Neural progenitor cell (in vitro differentiated cells): ENCODE measurements at regions not wholly inside any gene's neighbourhood (a gene's known extent, or its start where the extent isn't known, plus 50 kb on each side); places are given as distances from the start of the nearest gene placed in this dataset.
"Not testable (repeated sequence)": the region's sequence is repeated elsewhere in the genome, so short reads cannot be mapped to it uniquely, and the experiment has no call there.

ENCODE experiments used
- DNase-seq: peaks from one replicate; pipeline ENCODE4 v3.0.0-alpha.2; 2016; ENCODE audit warnings: low spot score
- H2AFZ ChIP-seq: fragments of 200-600 bp; sonication (generic); replicated peaks from 2 replicates; pipeline ENCODE4 v1.6.1; 2016; ENCODE audit warnings: antibody characterized with exemption
- H3F3A ChIP-seq: fragments of 200-600 bp; sonication (generic); 2 replicates; pipeline ENCODE4 v1.6.1; 2016; ENCODE audit warnings: antibody characterized with exemption, low read depth
- H3K27ac ChIP-seq: fragments of 200-600 bp; sonication (generic); 2 replicates; pipeline ENCODE4 v1.5.1; 2016; ENCODE audit warnings: mild to moderate bottlenecking
- H3K27me3 ChIP-seq: fragments of 200-600 bp; sonication (generic); 2 replicates; pipeline ENCODE4 v1.6.1; 2016; ENCODE audit warnings: mild to moderate bottlenecking, moderate library complexity
- H3K36me3 ChIP-seq: fragments of 200-600 bp; sonication (generic); 2 replicates; pipeline ENCODE4 v1.5.1; 2016
- H3K4me1 ChIP-seq: fragments of 200-600 bp; sonication (generic); 2 replicates; pipeline ENCODE4 v1.6.1; 2016; ENCODE audit warnings: mixed run types
- H3K4me2 ChIP-seq: fragments of 200-600 bp; sonication (generic); 2 replicates; pipeline ENCODE4 v1.6.1; 2016
- H3K4me3 ChIP-seq: fragments of 200-600 bp; sonication (generic); 2 replicates; pipeline ENCODE4 v1.5.1; 2016
- H3K79me2 ChIP-seq: fragments of 200-600 bp; sonication (generic); 2 replicates; pipeline ENCODE4 v1.6.1; 2016; ENCODE audit warnings: low read depth
- H3K9ac ChIP-seq: fragments of 200-600 bp; sonication (generic); 2 replicates; pipeline ENCODE4 v1.6.1; 2016
- H3K9me3 ChIP-seq: fragments of 200-600 bp; sonication (generic); 2 replicates; pipeline ENCODE4 v1.5.1; 2016; ENCODE audit warnings: low read depth
- H4K20me1 ChIP-seq: fragments of 200-600 bp; sonication (generic); 2 replicates; pipeline ENCODE4 v1.6.1; 2016; ENCODE audit warnings: low read depth
- H3K27ac Mint-ChIP-seq: 3 replicates; pipeline ENCODE4 v1.8.0; 2021; ENCODE audit warnings: mixed read lengths
- H3K27me3 Mint-ChIP-seq: 2 replicates; pipeline ENCODE4 v1.8.0; 2022; ENCODE audit warnings: low read depth, mild to moderate bottlenecking, inconsistent platforms, moderate library complexity, mixed read lengths; ENCODE audit not compliant: insufficient read depth
- H3K36me3 Mint-ChIP-seq: 3 replicates; pipeline ENCODE4 v1.8.0; 2021; ENCODE audit warnings: mixed read lengths
- H3K4me1 Mint-ChIP-seq: 3 replicates; pipeline ENCODE4 v1.8.0; 2021; ENCODE audit warnings: mixed read lengths
- H3K4me3 Mint-ChIP-seq: 3 replicates; pipeline ENCODE4 v1.8.0; 2021; ENCODE audit warnings: mild to moderate bottlenecking, moderate library complexity, mixed read lengths
- H3K9me3 Mint-ChIP-seq: 3 replicates; pipeline ENCODE4 v1.8.0; 2020; ENCODE audit warnings: mixed read lengths
- CTCF ChIP-seq: fragments of 200-600 bp; sonication (generic); IDR thresholded peaks from 2 replicates; pipeline ENCODE4 v1.5.1; 2017; ENCODE audit warnings: antibody characterized with exemption, mild to moderate bottlenecking
- EZH2 ChIP-seq: fragments of 200-600 bp; sonication (generic); IDR thresholded peaks from 2 replicates; pipeline ENCODE4 v1.6.1; 2017; ENCODE audit warnings: antibody characterized with exemption, mild to moderate bottlenecking, moderate library complexity
- EZH2phosphoT487 ChIP-seq: fragments of 200-600 bp; sonication (generic); IDR thresholded peaks from 2 replicates; pipeline ENCODE4 v1.6.1; 2017; ENCODE audit warnings: antibody characterized with exemption

- H3K4me3 Mint-ChIP-seq: no peak overlapping the region
Observed at GRCh38 chr4:112952313-112952700, 97.1 kb upstream of the ANK2 start.

DNA sequence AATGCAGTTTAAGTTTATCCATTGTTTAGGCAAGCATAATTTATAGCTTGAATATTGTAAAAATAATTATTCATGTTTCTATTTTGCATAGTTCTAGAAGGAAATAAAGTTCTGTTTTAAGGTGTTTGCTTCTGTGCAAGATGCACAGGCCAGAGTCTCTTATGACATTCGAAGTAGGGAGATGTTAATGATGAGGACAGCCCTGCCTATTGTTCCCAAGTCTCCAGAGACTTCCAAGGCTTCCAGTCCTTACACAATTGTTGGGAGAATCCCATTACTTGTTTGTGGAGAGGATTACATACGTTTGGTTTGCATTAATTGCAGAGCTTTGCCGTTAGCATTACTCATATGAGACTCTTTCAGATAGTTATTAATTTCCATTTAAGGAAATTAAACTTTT is 96.2 kb upstream of the ANK2 start:
- Histone ChIP-seq H3K4me3 (no peak overlapping the region), H3K4me1 (peaks cover 52% of the 10 kb centered on the region), H2AFZ (no peak overlapping the region), H4K20me1 (no peaks in the 10 kb centered on the region), H3K27me3 (no peaks in the 10 kb centered on the region), H3K9me3 (no peaks in the 10 kb centered on the region), H3K4me2 (peak overlapping the region; percentile 48), H3K79me2 (no peaks in the 10 kb centered on the region), H3K27ac (peak overlapping the region; percentile 67), H3F3A (peaks cover 53% of the 10 kb centered on the region), H3K9ac (no peak overlapping the region), H3K36me3 (no peaks in the 10 kb centered on the region)
- Mint-ChIP-seq H3K9me3 (peaks cover 10% of the 10 kb centered on the region), H3K36me3 (peaks cover 4% of the 10 kb centered on the region), H3K4me1 (peaks cover 19% of the 10 kb centered on the region), H3K27me3 (peaks cover 8% of the 10 kb centered on the region), H3K27ac (no peak overlapping the region), H3K4me3 (no peak overlapping the region)
- peak; percentile 56 for DNase-seq
- no peak for TF ChIP-seq EZH2phosphoT487
- no peak for TF ChIP-seq CTCF
- TF ChIP-seq EZH2: no peak

More at GRCh38 chr4:112952313-112952700, 97.1 kb upstream of the ANK2 start:
- no peaks in the 10 kb centered on the region for H4K20me1 ChIP-seq
- Mint-ChIP-seq H3K36me3 (peaks cover 4% of the 10 kb centered on the region), H3K27me3 (peaks cover 8% of the 10 kb centered on the region), H3K27ac (no peak overlapping the region), H3K4me1 (peaks cover 19% of the 10 kb centered on the region), H3K9me3 (peaks cover 10% of the 10 kb centered on the region)
- no peak for DNase-seq
- no peak overlapping the region for H3K4me2 ChIP-seq
- H3F3A ChIP-seq: peaks cover 60% of the 10 kb centered on the region
- H3K4me3 ChIP-seq: no peak overlapping the region
- no peaks in the 10 kb centered on the region for H3K36me3 ChIP-seq
- TF ChIP-seq EZH2phosphoT487 (no peak), EZH2 (no peak), CTCF (no peak)
- H3K9me3 ChIP-seq: no peaks in the 10 kb centered on the region
- peaks cover 53% of the 10 kb centered on the region for H3K4me1 ChIP-seq
- H3K27ac ChIP-seq: no peak overlapping the region
- H3K79me2 ChIP-seq: no peaks in the 10 kb centered on the region
- H3K9ac ChIP-seq: no peak overlapping the region
- H2AFZ ChIP-seq: no peak overlapping the region
- H3K27me3 ChIP-seq: no peaks in the 10 kb centered on the region

DNA sequence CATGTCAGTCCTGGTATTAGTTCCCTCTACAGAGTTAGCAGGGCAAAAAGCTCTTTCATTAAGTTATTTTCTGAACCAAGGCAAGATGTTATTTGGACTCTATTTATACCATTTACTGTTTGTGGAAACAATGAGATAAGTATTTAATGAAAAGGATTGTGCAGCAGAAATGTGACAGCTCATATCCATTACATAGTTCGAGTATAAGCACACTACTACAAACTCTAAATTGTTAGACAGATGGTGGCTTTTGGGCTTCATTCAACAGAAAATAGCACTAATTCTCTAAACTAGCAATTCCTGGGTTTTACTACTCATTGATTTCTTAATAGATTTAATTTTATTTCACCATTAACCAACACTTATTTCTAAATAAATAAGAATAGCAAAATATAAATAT is 95.2 kb upstream of the ANK2 start:
- Histone ChIP-seq H3K27me3 (no peaks in the 10 kb centered on the region), H3K4me3 (no peak overlapping the region), H3K4me2 (no peak overlapping the region), H3K4me1 (peaks cover 42% of the 10 kb centered on the region), H2AFZ (no peak overlapping the region), H3K9ac (no peak overlapping the region), H4K20me1 (no peaks in the 10 kb centered on the region), H3K79me2 (no peaks in the 10 kb centered on the region), H3K36me3 (no peaks in the 10 kb centered on the region), H3K9me3 (no peaks in the 10 kb centered on the region), H3K27ac (no peak overlapping the region), H3F3A (peaks cover 45% of the 10 kb centered on the region)
- Mint-ChIP-seq H3K27me3 (peaks cover 6% of the 10 kb centered on the region), H3K9me3 (peaks cover 10% of the 10 kb centered on the region), H3K36me3 (peaks cover 6% of the 10 kb centered on the region), H3K27ac (no peak overlapping the region), H3K4me1 (peaks cover 16% of the 10 kb centered on the region), H3K4me3 (no peak overlapping the region)
- DNase-seq: no peak
- TF ChIP-seq EZH2 (no peak), CTCF (no peak), EZH2phosphoT487 (no peak)

DNA sequence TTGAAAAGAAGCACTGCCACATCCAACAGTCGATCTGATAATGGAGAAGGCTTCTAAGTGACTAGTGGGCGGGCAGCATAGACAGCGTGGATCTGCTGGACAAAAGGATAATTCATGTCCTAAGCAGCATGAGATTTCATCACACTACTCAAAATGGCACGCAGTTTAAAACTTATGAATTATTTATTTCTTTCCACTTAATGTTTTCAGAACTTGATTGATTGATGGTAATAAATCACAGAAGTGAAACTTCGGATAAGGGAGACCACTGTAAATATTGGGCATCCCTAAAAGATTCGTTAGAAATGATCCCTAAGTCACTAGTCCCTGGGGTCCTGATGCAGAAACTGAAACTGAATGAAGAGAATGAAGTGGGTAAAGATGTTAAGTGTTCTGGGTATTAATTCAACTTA is 93.0 kb upstream of the ANK2 start:
- Histone ChIP-seq H3K27ac (peak overlapping the region; percentile 58), H3K9ac (no peak overlapping the region), H3K4me2 (no peak overlapping the region), H3K27me3 (no peaks in the 10 kb centered on the region), H3K4me3 (no peak overlapping the region), H3F3A (peaks cover 47% of the 10 kb centered on the region), H3K36me3 (no peaks in the 10 kb centered on the region), H3K9me3 (no peaks in the 10 kb centered on the region), H4K20me1 (no peaks in the 10 kb centered on the region), H2AFZ (no peak overlapping the region), H3K79me2 (no peaks in the 10 kb centered on the region), H3K4me1 (peaks cover 48% of the 10 kb centered on the region)
- Mint-ChIP-seq H3K4me1 (peaks cover 16% of the 10 kb centered on the region), H3K9me3 (peaks cover 10% of the 10 kb centered on the region), H3K4me3 (no peak overlapping the region), H3K27ac (no peak overlapping the region), H3K27me3 (peaks cover 5% of the 10 kb centered on the region), H3K36me3 (peaks cover 6% of the 10 kb centered on the region)
- DNase-seq: no peak
- no peak for TF ChIP-seq EZH2phosphoT487
- TF ChIP-seq EZH2: no peak
- TF ChIP-seq CTCF: no peak

GRCh38 chr4:112957764-112958163 is 91.7 kb upstream of the ANK2 start:
- H4K20me1 ChIP-seq, H3K27ac ChIP-seq, H3K4me3 Mint-ChIP-seq, DNase-seq, H3K4me2 ChIP-seq, H3K36me3 Mint-ChIP-seq, H3K79me2 ChIP-seq, H3K27ac Mint-ChIP-seq, H3K4me3 ChIP-seq, H3K27me3 Mint-ChIP-seq, H3K36me3 ChIP-seq, H3K9me3 ChIP-seq, H3K9ac ChIP-seq, H2AFZ ChIP-seq, H3K27me3 ChIP-seq: not testable (repeated sequence)
- Mint-ChIP-seq H3K4me1 (peaks cover 16% of the 10 kb centered on the region), H3K9me3 (peaks cover 10% of the 10 kb centered on the region)
- peaks cover 37% of the 10 kb centered on the region for H3K4me1 ChIP-seq
- H3F3A ChIP-seq: peaks cover 48% of the 10 kb centered on the region
